Gastrocnemius medialis (tissue), 4 donors: ENCODE measurements at regions not wholly inside any gene's neighbourhood (a gene's known extent, or its start where the extent isn't known, plus 50 kb on each side); places are given as distances from the start of the nearest gene placed in this dataset.

Source experiments
- ATAC-seq, 2 donors: fragments of 150-250 bp; one replicate each; pipeline ENCODE4 v1.9.1; 2016
- DNase-seq, 2 donors: peaks; one replicate each; pipeline ENCODE4 v3.0.0-alpha.2; 2019
- H3K27ac ChIP-seq, 4 donors: fragments of 200-600 bp; sonication (generic); 1 replicate in 1 of 4; 2 replicates in 3 of 4; pipeline ENCODE4 v1.5.1; 2016 to 2018; ENCODE audit warnings: mild to moderate bottlenecking in 2 of 4, moderate library complexity in 1 of 4
- H3K27me3 ChIP-seq, 3 donors: fragments of 200-600 bp; sonication (generic) in 2 of 3; 1 replicate in 1 of 3; 2 replicates in 2 of 3; pipeline versions ENCODE4 v1.5.1 to v1.6.0; 2016 to 2019; ENCODE audit warnings: mild to moderate bottlenecking in 1 of 3, moderate library complexity in 1 of 3
- H3K36me3 ChIP-seq, 2 donors: fragments of 200-600 bp; sonication (generic) in 1 of 2; one replicate each; pipeline ENCODE4 v1.5.1; 2017 to 2018
- H3K4me1 ChIP-seq, 2 donors: fragments of 200-600 bp; sonication (generic) in 1 of 2; one replicate each; pipeline ENCODE4 v1.5.1; 2016 to 2017; ENCODE audit warnings: mild to moderate bottlenecking in 2 of 2
- H3K4me3 ChIP-seq, 4 donors: fragments of 200-600 bp; sonication (generic) in 3 of 4; 1 replicate in 1 of 4; 2 replicates in 3 of 4; pipeline ENCODE4 v1.5.1; 2016 to 2019; ENCODE audit warnings: mild to moderate bottlenecking in 2 of 4
- H3K9me3 ChIP-seq, 3 donors: fragments of 200-600 bp; sonication (generic) in 2 of 3; 1 replicate in 1 of 3; 2 replicates in 2 of 3; pipeline ENCODE4 v1.5.1; 2016 to 2019
- CTCF ChIP-seq, 5 experiments: fragments of 450-650 bp in 3 of 5; fragments of 200-600 bp in 2 of 5; sonication (generic) in 2 of 5; IDR thresholded peaks in 4 of 5; conservative IDR thresholded peaks in 1 of 5; 1 replicate in 4 of 5; 2 replicates in 1 of 5; pipeline ENCODE4 v1.5.1; 2016 to 2019; ENCODE audit warnings: antibody characterized with exemption in 5 of 5, mild to moderate bottlenecking in 3 of 5, moderate library complexity in 3 of 5
- POLR2A ChIP-seq, 2 donors: fragments of 450-650 bp; IDR thresholded peaks; one replicate each; pipeline ENCODE4 v1.6.1; 2017; ENCODE audit warnings: antibody characterized with exemption in 2 of 2, mild to moderate bottlenecking in 2 of 2, moderate library complexity in 2 of 2
- in situ Hi-C, 4 donors: fragments of 200-750 bp; cut with MboI; loops; one replicate each; pipeline versions ENCODE4 v1.15.0 to v1.8.0; 2017; ENCODE audit warnings: low sequenced_read_pairs in 4 of 4
- intact Hi-C: fragments of 100-400 bp; cut with DNase I; formaldehyde crosslinking; loops from one replicate; pipeline ENCODE4 v1.15.1; 2023; ENCODE audit warnings: low total_unique reads

DNA sequence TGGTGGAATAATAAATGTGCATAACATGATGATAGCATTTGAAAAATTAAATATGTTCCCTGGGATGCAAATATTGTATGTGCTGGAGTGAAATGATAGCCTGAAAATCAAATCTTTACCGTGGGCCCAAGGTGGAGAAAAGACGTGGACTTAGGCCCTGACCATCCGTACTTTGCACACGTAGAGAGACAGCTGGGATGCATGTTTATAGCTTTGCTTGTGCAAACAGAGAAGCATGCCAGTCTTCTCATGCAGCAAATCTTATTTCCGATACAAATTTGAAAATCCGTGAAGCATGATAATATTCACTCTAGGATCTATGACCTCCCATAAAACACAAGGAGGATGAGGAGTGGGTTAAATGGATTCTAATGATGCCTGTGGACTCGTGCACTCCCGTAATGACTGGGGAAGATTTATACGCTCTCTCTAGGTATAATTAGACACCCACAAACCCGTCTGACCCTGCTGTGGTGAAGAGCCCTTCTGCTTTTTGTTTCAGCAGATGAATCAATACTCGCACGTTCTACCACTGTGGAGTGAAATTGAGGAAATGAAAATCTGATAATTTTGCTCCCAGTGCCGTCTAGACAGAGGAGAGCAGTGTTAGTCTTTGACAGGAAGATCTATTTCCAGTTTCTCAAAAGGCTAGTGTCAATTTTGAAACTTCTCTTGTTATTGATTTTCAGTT, 810.3 kb upstream of the SALL3 start:
- no peak for ATAC-seq
- Histone ChIP-seq H3K9me3 (no peaks in the 10 kb centered on the region), H3K4me1 (no peaks in the 10 kb centered on the region), H3K36me3 (no peaks in the 10 kb centered on the region), H3K27me3 (no peaks in the 10 kb centered on the region), H3K4me3 (no peak overlapping the region), H3K27ac (no peak overlapping the region)
- intact Hi-C loops (no loop called here), in situ Hi-C loops (no loop called here)
- TF ChIP-seq POLR2A (IDR thresholded peaks at IDR 0.05) (no peak), CTCF (IDR thresholded peaks at IDR 0.05 in 4 of 5, conservative IDR thresholded peaks at IDR 0.05 in 1 of 5) (no peak)
- DNase-seq: no peak

- TF ChIP-seq CTCF (IDR thresholded peaks at IDR 0.05 in 4 of 5, conservative IDR thresholded peaks at IDR 0.05 in 1 of 5) (no peak), POLR2A (IDR thresholded peaks at IDR 0.05) (no peak)
- Histone ChIP-seq H3K4me3 (no peak overlapping the region), H3K36me3 (no peaks in the 10 kb centered on the region), H3K4me1 (no peaks in the 10 kb centered on the region), H3K9me3 (no peaks in the 10 kb centered on the region), H3K27me3 (no peaks in the 10 kb centered on the region), H3K27ac (no peak overlapping the region)
- in situ Hi-C loops: no loop called here
- ATAC-seq (no peak), DNase-seq (no peak)
- intact Hi-C loops: no loop called here
Observed at GRCh38 chr18:78171954-78172353, 807.7 kb upstream of the SALL3 start.

DNA sequence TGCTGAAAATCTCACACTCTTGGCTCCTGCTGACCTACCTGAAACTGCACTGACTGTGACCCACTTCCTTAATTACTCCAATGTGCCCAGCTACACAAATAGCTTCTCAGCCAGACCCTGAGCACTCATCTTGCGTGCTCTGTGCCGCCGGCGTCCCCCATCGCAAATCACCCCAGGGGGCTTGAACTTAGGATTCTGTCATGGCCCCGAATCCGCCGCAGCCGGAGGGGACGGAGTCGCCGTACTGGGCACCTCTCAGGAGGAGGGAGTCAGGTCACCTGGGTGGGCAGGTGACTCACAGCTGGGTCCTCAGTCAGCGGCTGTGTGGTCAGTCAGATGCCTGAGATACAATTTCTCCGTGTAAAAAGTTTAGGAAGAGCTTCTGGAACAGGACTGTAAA, 804.9 kb upstream of the SALL3 start:
- H3K4me1 ChIP-seq: no peaks in the 10 kb centered on the region
- DNase-seq: no peak
- H3K4me3 ChIP-seq: no peak overlapping the region
- no peak overlapping the region for H3K27ac ChIP-seq
- intact Hi-C loops (no loop called here), in situ Hi-C loops (no loop called here)
- no peak for ATAC-seq
- H3K36me3 ChIP-seq: no peaks in the 10 kb centered on the region
- H3K27me3 ChIP-seq: no peaks in the 10 kb centered on the region
- TF ChIP-seq CTCF (IDR thresholded peaks at IDR 0.05 in 4 of 5, conservative IDR thresholded peaks at IDR 0.05 in 1 of 5) (no peak), POLR2A (IDR thresholded peaks at IDR 0.05) (no peak)
- no peaks in the 10 kb centered on the region for H3K9me3 ChIP-seq

- Histone ChIP-seq H3K27ac (no peak overlapping the region), H3K36me3 (no peaks in the 10 kb centered on the region), H3K4me3 (no peak overlapping the region), H3K4me1 (no peaks in the 10 kb centered on the region), H3K9me3 (peaks cover 0 to 3% (median 0%) of the 10 kb centered on the region in 3 donors), H3K27me3 (no peaks in the 10 kb centered on the region)
- intact Hi-C loops: no loop called here
- no peak for DNase-seq
- TF ChIP-seq POLR2A (IDR thresholded peaks at IDR 0.05): no peak
- no peak for TF ChIP-seq CTCF (IDR thresholded peaks at IDR 0.05 in 4 of 5, conservative IDR thresholded peaks at IDR 0.05 in 1 of 5)
- ATAC-seq: no peak
- in situ Hi-C loops: no loop called here
Observed at GRCh38 chr18:78178812-78179211, 800.8 kb upstream of the SALL3 start.

DNA sequence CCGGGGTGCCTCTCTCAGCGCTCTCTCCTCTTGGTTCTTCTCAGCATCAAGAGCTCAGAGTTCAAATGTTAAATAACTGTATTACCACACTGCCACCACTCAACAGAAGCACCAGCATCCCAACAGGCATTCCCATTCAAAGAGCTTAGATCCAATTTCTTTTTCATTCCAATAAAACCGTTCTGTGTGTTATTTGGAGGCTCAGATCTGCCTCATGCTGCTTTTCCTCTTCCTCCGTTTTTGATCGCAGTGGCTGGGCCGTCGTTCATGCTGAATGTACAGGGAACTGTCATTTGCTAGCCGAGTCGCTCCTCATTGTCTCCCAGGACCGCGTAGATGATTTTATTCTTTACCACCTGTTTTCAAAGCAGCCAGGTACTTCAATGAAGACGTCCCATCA, 798.9 kb upstream of the SALL3 start:
- H3K4me1 ChIP-seq: no peaks in the 10 kb centered on the region
- DNase-seq (no peak), ATAC-seq (no peak)
- no peak overlapping the region for H3K4me3 ChIP-seq
- H3K36me3 ChIP-seq: no peaks in the 10 kb centered on the region
- H3K9me3 ChIP-seq: peaks cover 0 to 3% (median 0%) of the 10 kb centered on the region in 3 donors
- no peak overlapping the region for H3K27ac ChIP-seq
- no peak for TF ChIP-seq POLR2A (IDR thresholded peaks at IDR 0.05)
- TF ChIP-seq CTCF (IDR thresholded peaks at IDR 0.05 in 4 of 5, conservative IDR thresholded peaks at IDR 0.05 in 1 of 5): no peak
- intact Hi-C loops: no loop called here
- no peaks in the 10 kb centered on the region for H3K27me3 ChIP-seq
- in situ Hi-C loops: no loop called here
